Erythroblast (primary cell): ENCODE measurements at regions not wholly inside any gene's neighbourhood (a gene's known extent, or its start where the extent isn't known, plus 50 kb on each side); places are given as distances from the start of the nearest gene placed in this dataset.

Experiments
- DNase-seq, 2 experiments: peaks; one replicate each; lab custom pipeline; 2025; lab: John Stamatoyannopoulos, UW
- GATA1 ChIP-seq: IDR thresholded peaks from 2 replicates; pipeline ENCODE4 v1.6.1; 2011; ENCODE audit warnings: low read depth, mild to moderate bottlenecking, control low read depth, low read length, moderate library complexity
- POLR2A ChIP-seq: IDR thresholded peaks from 2 replicates; pipeline ENCODE4 v1.6.1; 2011; ENCODE audit warnings: mild to moderate bottlenecking, low read length

DNA sequence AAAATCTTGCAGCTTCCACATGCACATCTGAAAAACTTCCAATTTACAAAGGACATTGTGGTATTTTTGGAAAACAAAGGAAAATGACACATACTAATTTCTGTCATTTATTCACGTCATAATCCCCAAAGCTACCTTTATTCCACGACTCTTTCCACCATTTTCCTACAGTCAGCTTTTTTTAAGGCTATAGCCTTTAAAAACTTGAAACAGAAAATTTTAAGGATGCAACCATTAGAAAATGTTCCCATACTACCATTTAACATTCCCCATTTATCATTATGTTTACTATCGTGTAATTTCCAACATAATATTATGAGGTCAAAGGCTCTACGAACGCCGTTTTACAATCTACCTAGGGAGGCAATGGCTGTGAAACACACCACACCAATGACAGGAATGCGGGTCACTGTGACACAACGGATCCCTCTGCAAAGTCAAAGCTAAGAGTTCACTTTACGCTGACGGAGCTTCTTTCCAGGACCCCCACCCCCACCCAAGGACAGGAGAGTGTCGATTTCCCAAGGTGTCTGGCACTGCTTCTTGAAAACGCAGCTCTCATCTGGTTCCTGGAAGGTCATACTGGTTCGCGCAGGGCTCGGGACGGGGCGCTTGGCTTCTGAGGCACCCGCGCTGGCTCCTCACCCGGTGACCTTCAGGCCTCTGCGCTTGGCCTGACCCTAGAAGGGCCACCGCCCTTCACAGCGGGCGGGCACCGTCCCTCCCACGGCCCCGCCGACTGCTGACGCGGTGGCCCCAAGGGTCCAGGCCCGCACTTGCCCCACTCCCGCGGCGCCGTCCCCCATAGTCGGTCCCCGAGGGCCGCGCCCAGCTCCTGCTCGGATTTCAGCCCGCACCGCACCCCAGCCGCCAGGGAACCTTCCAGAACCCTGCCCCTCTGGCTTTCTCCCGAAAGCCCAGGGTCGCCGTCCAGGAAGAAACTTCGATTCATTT is 50.5 kb upstream of the ATF3 start:
- TF ChIP-seq POLR2A (no peak), GATA1 (no peak)
- DNase-seq, result peak; percentile 64 to 81

DNA sequence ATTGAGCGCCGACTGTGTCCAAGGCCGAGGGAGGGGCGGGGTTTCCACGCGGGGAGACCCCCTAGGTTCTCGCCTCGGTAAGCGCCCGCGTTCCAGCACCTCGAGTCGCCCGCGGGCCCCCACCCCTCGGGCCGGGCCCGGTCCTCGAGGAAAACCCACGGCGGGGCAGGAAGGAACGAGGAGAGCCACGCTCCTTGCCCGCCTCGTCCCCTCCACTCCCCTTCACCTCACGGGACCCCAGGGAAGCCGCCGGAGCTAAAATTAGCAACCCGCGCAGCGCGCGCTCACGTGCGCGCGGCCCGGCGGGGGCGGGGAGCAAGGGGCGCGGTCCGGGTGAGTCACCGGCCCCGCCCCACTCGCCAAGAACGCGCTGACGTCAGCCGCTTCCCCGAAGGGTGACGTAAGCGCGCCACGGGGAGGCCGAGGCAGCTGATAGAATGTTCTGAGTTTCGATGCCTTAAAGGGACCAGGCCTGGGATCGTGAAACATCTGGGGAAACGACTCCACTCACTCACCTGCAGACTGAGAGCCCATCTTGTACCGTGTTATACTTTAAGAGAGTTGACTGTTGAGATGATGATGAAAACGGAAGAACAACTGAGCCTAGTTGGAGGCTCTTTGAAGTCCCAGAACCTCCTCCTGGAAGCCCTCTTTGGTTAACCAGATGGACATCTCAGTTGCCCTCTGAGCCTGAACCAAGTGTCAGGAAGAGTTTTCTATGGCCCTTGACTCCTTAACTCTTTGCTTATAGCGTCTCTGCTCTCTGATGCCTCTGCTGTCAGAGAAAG is 49.7 kb upstream of the ATF3 start:
- TF ChIP-seq POLR2A (peak; percentile 73), GATA1 (no peak)

More for the DNA sequence above, 49.7 kb upstream of the ATF3 start:
- peak; percentile 95 to 98 for DNase-seq
